CD8-positive, alpha-beta memory T cell (primary cell): ENCODE measurements at regions not wholly inside any gene's neighbourhood (a gene's known extent, or its start where the extent isn't known, plus 50 kb on each side); places are given as distances from the start of the nearest gene placed in this dataset.

Experiments
- CTCF ChIA-PET: fragments of 350-600 bp; sonication (Branson Sonifier 250); formaldehyde crosslinking; loops from one replicate; lab custom pipeline; 2021; ENCODE audit warnings: antibody characterized with exemption; lab: Charles Lee
- POLR2A ChIA-PET: fragments of 350-600 bp; sonication (Branson Sonifier 250); formaldehyde crosslinking; loops from one replicate; lab custom pipeline; 2021; ENCODE audit warnings: antibody characterized with exemption; lab: Charles Lee
- DNase-seq, 5 donors: peaks; one replicate each; pipeline versions ENCODE4 v3.0.0 to v3.0.0-alpha.2; 2020 to 2022; ENCODE audit warnings: mixed read lengths in 1 of 5
- H3K27ac ChIP-seq: one replicate; pipeline ENCODE4 v1.7.0; 2013; ENCODE audit warnings: low read depth, mild to moderate bottlenecking, low read length, moderate library complexity
- H3K27me3 ChIP-seq: 2 replicates; pipeline ENCODE4 v1.7.0; 2013; ENCODE audit warnings: low read length, mild to moderate bottlenecking; ENCODE audit not compliant: insufficient read depth, poor library complexity, severe bottlenecking
- H3K36me3 ChIP-seq: 2 replicates; pipeline ENCODE4 v1.7.0; 2013; ENCODE audit warnings: mild to moderate bottlenecking, low read length, moderate library complexity; ENCODE audit not compliant: insufficient read depth
- H3K4me1 ChIP-seq: 2 replicates; pipeline ENCODE4 v1.7.0; 2013; ENCODE audit warnings: mild to moderate bottlenecking, low read length, moderate library complexity; ENCODE audit not compliant: insufficient read depth
- H3K4me3 ChIP-seq: 2 replicates; pipeline ENCODE4 v1.7.0; 2013; ENCODE audit warnings: mild to moderate bottlenecking, low read length
- H3K9me3 ChIP-seq: 2 replicates; pipeline ENCODE4 v1.7.0; 2013; ENCODE audit warnings: mild to moderate bottlenecking, low read length
- H3K27ac Mint-ChIP-seq, 8 donors: one replicate each; pipeline ENCODE4 v1.8.0; 2020 to 2021; ENCODE audit warnings: mixed read lengths in 8 of 8, mild to moderate bottlenecking in 6 of 8, inconsistent platforms in 3 of 8, moderate library complexity in 3 of 8
- H3K27me3 Mint-ChIP-seq, 2 donors: one replicate each; pipeline ENCODE4 v1.8.0; 2020 to 2021; ENCODE audit warnings: mixed read lengths in 2 of 2, mild to moderate bottlenecking in 1 of 2, moderate library complexity in 1 of 2
- H3K36me3 Mint-ChIP-seq, 3 donors: one replicate each; pipeline ENCODE4 v1.8.0; 2020 to 2021; ENCODE audit warnings: mixed read lengths in 3 of 3, inconsistent platforms in 1 of 3, mild to moderate bottlenecking in 1 of 3
- H3K4me1 Mint-ChIP-seq, 3 donors: one replicate each; pipeline ENCODE4 v1.8.0; 2020 to 2021; ENCODE audit warnings: mixed read lengths in 3 of 3, inconsistent platforms in 1 of 3, mild to moderate bottlenecking in 1 of 3
- H3K4me3 Mint-ChIP-seq, 7 donors: one replicate each; pipeline ENCODE4 v1.8.0; 2020 to 2021; ENCODE audit warnings: mixed read lengths in 7 of 7, mild to moderate bottlenecking in 6 of 7, moderate library complexity in 4 of 7, inconsistent platforms in 2 of 7
- H3K9me3 Mint-ChIP-seq, 5 donors: one replicate each; pipeline ENCODE4 v1.8.0; 2020 to 2022; ENCODE audit warnings: mixed read lengths in 5 of 5, mild to moderate bottlenecking in 3 of 5, moderate library complexity in 2 of 5, inconsistent platforms in 1 of 5

- H3K4me1 ChIP-seq: no peaks in the 10 kb centered on the region
- H3K4me1 Mint-ChIP-seq: peaks cover 0 to 2% (median 0%) of the 10 kb centered on the region in 3 donors
- no peaks in the 10 kb centered on the region for H3K27me3 ChIP-seq
- ChIA-PET POLR2A (no interaction called here), CTCF (no interaction called here)
- DNase-seq: no peak
- H3K4me3 ChIP-seq: no peak overlapping the region
- no peaks in the 10 kb centered on the region for H3K36me3 Mint-ChIP-seq
- H3K4me3 Mint-ChIP-seq: no peak overlapping the region
- peaks cover 1 to 4% (median 2%) of the 10 kb centered on the region in 5 donors for H3K9me3 Mint-ChIP-seq
- no peaks in the 10 kb centered on the region for H3K36me3 ChIP-seq
- H3K27ac ChIP-seq: no peak overlapping the region
- H3K27ac Mint-ChIP-seq: no peak overlapping the region
- H3K9me3 ChIP-seq: no peaks in the 10 kb centered on the region
- peaks cover 0 to 2% of the 10 kb centered on the region in 2 donors for H3K27me3 Mint-ChIP-seq
Observed at GRCh38 chr4:11131491-11131890, 297.2 kb downstream of the HS3ST1 start.

GRCh38 chr4:11130195-11130970 lies 298.3 kb downstream of the HS3ST1 start:
- no peak for DNase-seq
- Mint-ChIP-seq H3K27me3 (peaks cover 0 to 4% of the 10 kb centered on the region in 2 donors), H3K9me3 (peaks cover 2 to 7% (median 5%) of the 10 kb centered on the region in 5 donors), H3K4me3 (no peak overlapping the region), H3K4me1 (peaks cover 0 to 2% (median 0%) of the 10 kb centered on the region in 3 donors), H3K27ac (peak overlapping the region in 1 of 8 donors; percentile 44), H3K36me3 (no peaks in the 10 kb centered on the region)
- Histone ChIP-seq H3K27me3 (no peaks in the 10 kb centered on the region), H3K27ac (no peak overlapping the region), H3K36me3 (no peaks in the 10 kb centered on the region), H3K4me1 (no peaks in the 10 kb centered on the region), H3K9me3 (no peaks in the 10 kb centered on the region), H3K4me3 (no peak overlapping the region)
- CTCF ChIA-PET: no interaction called here
- POLR2A ChIA-PET: no interaction called here

GRCh38 chr4:11120435-11120834 lies 308.3 kb downstream of the HS3ST1 start:
- H3K4me1 Mint-ChIP-seq: no peaks in the 10 kb centered on the region
- ChIA-PET POLR2A (no interaction called here), CTCF (no interaction called here)

GRCh38 chr4:11119474-11119873 lies 309.2 kb downstream of the HS3ST1 start:
- CTCF ChIA-PET: no interaction called here
- H3K27me3 Mint-ChIP-seq: no peaks in the 10 kb centered on the region

More at GRCh38 chr4:11120435-11120834, 308.3 kb downstream of the HS3ST1 start:
- Histone ChIP-seq H3K27me3 (no peaks in the 10 kb centered on the region), H3K27ac (no peak overlapping the region), H3K4me3 (no peak overlapping the region), H3K36me3 (no peaks in the 10 kb centered on the region), H3K4me1 (no peaks in the 10 kb centered on the region), H3K9me3 (no peaks in the 10 kb centered on the region)
- Mint-ChIP-seq H3K9me3 (peaks cover 0 to 11% (median 2%) of the 10 kb centered on the region in 5 donors), H3K27ac (no peak overlapping the region), H3K4me3 (no peak overlapping the region), H3K36me3 (no peaks in the 10 kb centered on the region), H3K27me3 (no peaks in the 10 kb centered on the region)
- DNase-seq: no peak

GRCh38 chr4:11118513-11118912 lies 310.2 kb downstream of the HS3ST1 start:
- H3K27me3 Mint-ChIP-seq: no peaks in the 10 kb centered on the region
- Histone ChIP-seq H3K4me3 (no peak overlapping the region), H3K27me3 (no peaks in the 10 kb centered on the region), H3K4me1 (no peaks in the 10 kb centered on the region), H3K9me3 (no peaks in the 10 kb centered on the region), H3K27ac (no peak overlapping the region), H3K36me3 (no peaks in the 10 kb centered on the region)
- H3K36me3 Mint-ChIP-seq: no peaks in the 10 kb centered on the region
- no peak overlapping the region for H3K4me3 Mint-ChIP-seq
- H3K27ac Mint-ChIP-seq: no peak overlapping the region
- H3K9me3 Mint-ChIP-seq: peaks cover 0 to 9% (median 2%) of the 10 kb centered on the region in 5 donors
- DNase-seq: no peak
- H3K4me1 Mint-ChIP-seq: no peaks in the 10 kb centered on the region
- ChIA-PET POLR2A (no interaction called here), CTCF (no interaction called here)

More at GRCh38 chr4:11119474-11119873, 309.2 kb downstream of the HS3ST1 start:
- Histone ChIP-seq H3K9me3 (no peaks in the 10 kb centered on the region), H3K36me3 (no peaks in the 10 kb centered on the region), H3K27ac (no peak overlapping the region), H3K4me1 (no peaks in the 10 kb centered on the region), H3K4me3 (no peak overlapping the region), H3K27me3 (no peaks in the 10 kb centered on the region)
- no peaks in the 10 kb centered on the region for H3K36me3 Mint-ChIP-seq
- no peak for DNase-seq
- H3K4me3 Mint-ChIP-seq: no peak overlapping the region
- H3K4me1 Mint-ChIP-seq: no peaks in the 10 kb centered on the region
- peaks cover 0 to 11% (median 2%) of the 10 kb centered on the region in 5 donors for H3K9me3 Mint-ChIP-seq
- POLR2A ChIA-PET: no interaction called here
- no peak overlapping the region for H3K27ac Mint-ChIP-seq

- ChIA-PET CTCF (no interaction called here), POLR2A (no interaction called here)
- Mint-ChIP-seq H3K9me3 (peaks cover 0 to 2% (median 0%) of the 10 kb centered on the region in 5 donors), H3K27ac (no peak overlapping the region), H3K4me1 (no peaks in the 10 kb centered on the region), H3K4me3 (no peak overlapping the region), H3K36me3 (no peaks in the 10 kb centered on the region), H3K27me3 (no peaks in the 10 kb centered on the region)
- no peak overlapping the region for H3K27ac ChIP-seq
- no peaks in the 10 kb centered on the region for H3K27me3 ChIP-seq
- H3K4me1 ChIP-seq: no peaks in the 10 kb centered on the region
- no peaks in the 10 kb centered on the region for H3K36me3 ChIP-seq
- H3K4me3 ChIP-seq: no peak overlapping the region
- no peaks in the 10 kb centered on the region for H3K9me3 ChIP-seq
- no peak for DNase-seq
Observed at GRCh38 chr4:11116940-11117339, 311.8 kb downstream of the HS3ST1 start.

- H3K36me3 ChIP-seq: no peaks in the 10 kb centered on the region
- H3K27ac Mint-ChIP-seq: no peak overlapping the region
- H3K9me3 ChIP-seq: no peaks in the 10 kb centered on the region
- H3K9me3 Mint-ChIP-seq: peaks cover 0 to 6% (median 2%) of the 10 kb centered on the region in 5 donors
- DNase-seq: no peak
- no peaks in the 10 kb centered on the region for H3K27me3 ChIP-seq
- no peak overlapping the region for H3K4me3 ChIP-seq
- no peak overlapping the region for H3K4me3 Mint-ChIP-seq
- CTCF ChIA-PET: no interaction called here
- POLR2A ChIA-PET: no interaction called here
- no peaks in the 10 kb centered on the region for H3K27me3 Mint-ChIP-seq
- H3K36me3 Mint-ChIP-seq: no peaks in the 10 kb centered on the region
- no peak overlapping the region for H3K27ac ChIP-seq
- no peaks in the 10 kb centered on the region for H3K4me1 ChIP-seq
- H3K4me1 Mint-ChIP-seq: no peaks in the 10 kb centered on the region
Observed at GRCh38 chr4:11111876-11112275, 316.8 kb downstream of the HS3ST1 start.

GRCh38 chr4:11111370-11111769 lies 317.3 kb downstream of the HS3ST1 start:
- Mint-ChIP-seq H3K4me3 (no peak overlapping the region), H3K27ac (no peak overlapping the region), H3K36me3 (no peaks in the 10 kb centered on the region), H3K4me1 (no peaks in the 10 kb centered on the region), H3K9me3 (peaks cover 0 to 6% (median 2%) of the 10 kb centered on the region in 5 donors), H3K27me3 (no peaks in the 10 kb centered on the region)
- H3K27me3 ChIP-seq: no peaks in the 10 kb centered on the region
- no peak for DNase-seq
- no peaks in the 10 kb centered on the region for H3K4me1 ChIP-seq
- H3K36me3 ChIP-seq: no peaks in the 10 kb centered on the region
- no peaks in the 10 kb centered on the region for H3K9me3 ChIP-seq
- POLR2A ChIA-PET: no interaction called here
- H3K27ac ChIP-seq: no peak overlapping the region
- CTCF ChIA-PET: no interaction called here
- no peak overlapping the region for H3K4me3 ChIP-seq
